PC-9 (cell line): ENCODE measurements at regions not wholly inside any gene's neighbourhood (a gene's known extent, or its start where the extent isn't known, plus 50 kb on each side); places are given as distances from the start of the nearest gene placed in this dataset.

ENCODE experiments used
- BruUV-seq: library from RNA; stranded (reverse); fragments of 400-500 nt; replicated peaks from 2 replicates; lab custom pipeline; 2021; lab: Mats Ljungman, UMichigan
- CTCF ChIA-PET: fragments of 300-600 bp; sonication (Branson Sonifier 250); formaldehyde crosslinking; loops from one replicate; lab custom pipeline; 2022; ENCODE audit warnings: antibody characterized with exemption; lab: Charles Lee
- POLR2A ChIA-PET: fragments of 300-600 bp; sonication (Branson Sonifier 250); formaldehyde crosslinking; loops from one replicate; lab custom pipeline; 2022; ENCODE audit warnings: antibody characterized with exemption; ENCODE audit not compliant: unreplicated experiment; lab: Charles Lee
- DNase-seq, 2 experiments: peaks; one replicate each; pipeline versions ENCODE4 v3.0.0 to v3.0.0-alpha.2; 2015 to 2022; ENCODE audit warnings: mixed read lengths in 1 of 2
- H2AFZ ChIP-seq: fragments of 200-600 bp; sonication (generic); 2 replicates; pipeline ENCODE4 v1.8.1; 2017; ENCODE audit warnings: antibody characterized with exemption
- H3F3A ChIP-seq: fragments of 200-600 bp; sonication (generic); 2 replicates; pipeline ENCODE4 v1.8.1; 2017; ENCODE audit warnings: antibody characterized with exemption, mild to moderate bottlenecking, low read depth; ENCODE audit not compliant: insufficient read depth
- H3K27ac ChIP-seq: fragments of 200-600 bp; sonication (generic); 2 replicates; pipeline ENCODE4 v1.6.1; 2016; ENCODE audit warnings: mixed run types
- H3K27me3 ChIP-seq: fragments of 200-600 bp; sonication (generic); 2 replicates; pipeline ENCODE4 v1.6.1; 2016; ENCODE audit warnings: low read depth, mixed run types; ENCODE audit not compliant: insufficient read depth
- H3K36me3 ChIP-seq: fragments of 200-600 bp; sonication (generic); 2 replicates; pipeline ENCODE4 v1.6.1; 2016; ENCODE audit warnings: low read depth, mixed run types
- H3K4me1 ChIP-seq: fragments of 200-600 bp; sonication (generic); replicated peaks from 2 replicates; pipeline ENCODE4 v1.6.1; 2016; ENCODE audit warnings: mixed run types; ENCODE audit not compliant: insufficient read depth
- H3K4me2 ChIP-seq: fragments of 200-600 bp; sonication (generic); 2 replicates; pipeline ENCODE4 v1.6.1; 2017; ENCODE audit warnings: mixed run types
- H3K4me3 ChIP-seq: fragments of 200-600 bp; sonication (generic); 2 replicates; pipeline ENCODE4 v1.6.1; 2016; ENCODE audit warnings: mixed run types
- H3K79me2 ChIP-seq: fragments of 200-600 bp; sonication (generic); 2 replicates; pipeline ENCODE4 v1.6.1; 2017; ENCODE audit warnings: low read depth, mixed run types
- H3K9me2 ChIP-seq: fragments of 200-600 bp; sonication (generic); 2 replicates; pipeline ENCODE4 v1.8.1; 2017; ENCODE audit warnings: mild to moderate bottlenecking; ENCODE audit not compliant: insufficient read depth
- H3K9me3 ChIP-seq: fragments of 200-600 bp; sonication (generic); 2 replicates; pipeline ENCODE4 v1.8.1; 2016; ENCODE audit warnings: low read depth; ENCODE audit not compliant: insufficient read depth
- H4K20me1 ChIP-seq: fragments of 200-600 bp; sonication (generic); 2 replicates; pipeline ENCODE4 v1.8.1; 2017; ENCODE audit not compliant: insufficient read depth
- EZH2 ChIP-seq: fragments of 200-600 bp; sonication (generic); IDR thresholded peaks from 2 replicates; pipeline ENCODE4 v1.8.0; 2017; ENCODE audit warnings: antibody characterized with exemption, low read depth
- intact Hi-C: fragments of 100-400 bp; cut with micrococcal nuclease; formaldehyde crosslinking; loops from one replicate; pipeline ENCODE4 v1.10.0; 2022; ENCODE audit not compliant: unreplicated experiment
- TF ChIP-seq, protein P1 (sequence below): fragments of 200-600 bp; sonication (generic); conservative IDR thresholded peaks from 2 replicates; pipeline ENCODE4 v1.6.1; 2017; ENCODE audit warnings: mixed run types, antibody characterized with exemption, mild to moderate bottlenecking, moderate library complexity

GRCh38 chr3:194067949-194068362 lies 68.0 kb upstream of the HES1 start:
- Histone ChIP-seq H4K20me1 (no peaks in the 10 kb centered on the region), H3K4me3 (no peak overlapping the region), H3K4me2 (no peak overlapping the region), H3K9me2 (no peaks in the 10 kb centered on the region), H2AFZ (no peak overlapping the region), H3K27ac (no peak overlapping the region), H3K27me3 (no peaks in the 10 kb centered on the region), H3K4me1 (peaks cover 34% of the 10 kb centered on the region), H3K79me2 (no peaks in the 10 kb centered on the region), H3F3A (peaks cover 39% of the 10 kb centered on the region), H3K36me3 (no peaks in the 10 kb centered on the region), H3K9me3 (no peaks in the 10 kb centered on the region)
- ChIA-PET POLR2A (no interaction called here), CTCF (interaction anchor here (0.6 kb wide), 1 partner anchor 196 kb away, joined by 3 read pairs; no protein-coding TSS in a partner anchor)
- no peak for DNase-seq
- intact Hi-C loops, result no loop called here
- no TSS peak for BruUV-seq
- no peak for TF ChIP-seq EZH2
- TF ChIP-seq, protein P1, sequence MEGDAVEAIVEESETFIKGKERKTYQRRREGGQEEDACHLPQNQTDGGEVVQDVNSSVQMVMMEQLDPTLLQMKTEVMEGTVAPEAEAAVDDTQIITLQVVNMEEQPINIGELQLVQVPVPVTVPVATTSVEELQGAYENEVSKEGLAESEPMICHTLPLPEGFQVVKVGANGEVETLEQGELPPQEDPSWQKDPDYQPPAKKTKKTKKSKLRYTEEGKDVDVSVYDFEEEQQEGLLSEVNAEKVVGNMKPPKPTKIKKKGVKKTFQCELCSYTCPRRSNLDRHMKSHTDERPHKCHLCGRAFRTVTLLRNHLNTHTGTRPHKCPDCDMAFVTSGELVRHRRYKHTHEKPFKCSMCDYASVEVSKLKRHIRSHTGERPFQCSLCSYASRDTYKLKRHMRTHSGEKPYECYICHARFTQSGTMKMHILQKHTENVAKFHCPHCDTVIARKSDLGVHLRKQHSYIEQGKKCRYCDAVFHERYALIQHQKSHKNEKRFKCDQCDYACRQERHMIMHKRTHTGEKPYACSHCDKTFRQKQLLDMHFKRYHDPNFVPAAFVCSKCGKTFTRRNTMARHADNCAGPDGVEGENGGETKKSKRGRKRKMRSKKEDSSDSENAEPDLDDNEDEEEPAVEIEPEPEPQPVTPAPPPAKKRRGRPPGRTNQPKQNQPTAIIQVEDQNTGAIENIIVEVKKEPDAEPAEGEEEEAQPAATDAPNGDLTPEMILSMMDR, result no peak

DNA sequence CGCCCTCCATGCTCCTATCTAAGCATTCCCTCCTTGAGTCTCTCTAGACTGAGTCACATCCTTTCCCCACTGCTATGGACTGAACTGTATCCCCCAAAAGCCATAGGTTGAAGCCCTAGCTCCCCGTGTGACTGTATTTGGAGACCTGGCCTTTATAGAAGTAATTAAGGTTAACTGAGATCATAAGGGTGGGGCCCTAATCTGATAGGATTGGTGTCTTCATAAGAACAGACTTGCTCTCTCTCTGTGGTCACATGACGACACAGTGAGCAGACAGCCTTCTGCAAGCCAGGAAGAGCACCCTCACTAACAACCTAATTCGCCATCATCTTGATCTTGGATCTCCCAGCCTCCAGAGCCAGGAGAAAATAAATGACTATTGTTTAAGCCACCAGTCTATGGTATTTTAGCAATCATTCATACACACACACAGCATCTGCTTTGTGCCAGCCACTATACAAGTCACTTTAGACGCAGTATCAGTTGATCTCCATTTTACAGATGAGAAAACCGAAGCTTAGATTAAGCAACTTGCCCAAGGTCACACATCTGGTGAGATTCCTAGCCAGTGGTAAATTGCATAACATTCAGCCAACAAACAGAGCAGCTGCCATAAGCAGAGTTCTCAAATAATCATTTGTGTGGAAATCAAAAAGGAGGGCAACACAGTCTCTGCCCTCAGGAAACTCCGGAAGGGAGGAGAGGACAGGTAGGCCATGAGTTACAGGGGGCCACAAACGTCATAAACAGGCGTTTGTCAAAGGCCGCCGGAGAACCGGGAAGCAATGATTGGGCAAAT lies 66.3 kb upstream of the HES1 start:
- Histone ChIP-seq H3K79me2 (no peaks in the 10 kb centered on the region), H3K9me2 (no peaks in the 10 kb centered on the region), H3K36me3 (no peaks in the 10 kb centered on the region), H4K20me1 (no peaks in the 10 kb centered on the region), H3K4me2 (peak overlapping the region; percentile 77), H3K9me3 (no peaks in the 10 kb centered on the region), H3K4me3 (no peak overlapping the region; the same call in 1 of the 2 replicates), H3K27me3 (no peaks in the 10 kb centered on the region), H3F3A (peaks cover 45% of the 10 kb centered on the region), H3K4me1 (peaks cover 35% of the 10 kb centered on the region), H2AFZ (no peak overlapping the region), H3K27ac (peak overlapping the region; percentile 74; the same call in 1 of the 2 replicates)
- ChIA-PET CTCF (no interaction called here), POLR2A (interaction anchor here (0.5 to 0.7 kb wide), 3 partner anchors 40 to 87 kb away, joined by 3 to 26 read pairs (median 4); no protein-coding TSS in a partner anchor)
- BruUV-seq, result no TSS peak
- intact Hi-C loops, result loop anchor here (1.0 to 5.0 kb wide), 5 partner anchors 39 to 253 kb away; no protein-coding TSS in a partner anchor
- DNase-seq, result no peak
- TF ChIP-seq EZH2, result no peak
- TF ChIP-seq, protein P1, result no peak

DNA sequence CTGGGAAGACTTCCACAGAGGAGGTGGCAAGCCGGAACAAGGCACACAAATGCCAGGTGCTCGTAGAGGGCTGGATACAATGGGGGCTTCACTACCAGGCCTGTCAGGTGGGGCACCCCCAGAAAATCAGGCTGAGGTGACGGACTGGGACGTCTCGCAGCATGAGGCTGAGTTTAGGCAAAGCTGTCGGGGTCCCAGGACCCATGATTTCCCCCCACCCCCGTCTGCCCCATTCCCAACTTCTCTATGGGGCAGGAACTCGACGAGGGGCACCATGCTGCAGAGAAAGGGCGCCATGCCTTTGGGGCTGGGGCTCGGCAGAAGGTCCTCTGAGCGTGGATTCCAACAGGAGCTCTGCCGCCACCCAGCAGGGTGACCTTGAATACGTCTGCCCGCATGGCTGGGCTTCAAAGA lies 65.7 kb upstream of the HES1 start:
- DNase-seq, result no peak
- Histone ChIP-seq H3K9me3 (no peaks in the 10 kb centered on the region), H2AFZ (0 out of 2 replicates have a peak overlapping the region, but pooled peaks have one; percentile 50), H3F3A (peaks cover 50% of the 10 kb centered on the region), H3K4me3 (peak overlapping the region; percentile 48; the same call in 1 of the 2 replicates), H3K9me2 (no peaks in the 10 kb centered on the region), H3K79me2 (no peaks in the 10 kb centered on the region), H3K4me1 (peaks cover 41% of the 10 kb centered on the region), H3K4me2 (peak overlapping the region; percentile 77), H4K20me1 (no peaks in the 10 kb centered on the region), H3K27me3 (no peaks in the 10 kb centered on the region), H3K27ac (peak overlapping the region; percentile 74), H3K36me3 (no peaks in the 10 kb centered on the region)
- TF ChIP-seq EZH2, result no peak
- TF ChIP-seq, protein P1, result no peak
- BruUV-seq, result TSS peak; percentile 61
- intact Hi-C loops, result loop anchor here (1.0 to 5.0 kb wide), 5 partner anchors 39 to 252 kb away; no protein-coding TSS in a partner anchor
- ChIA-PET CTCF (interaction anchor here (1.5 kb wide), 1 partner anchor 21 kb away, joined by 4 read pairs; no protein-coding TSS in a partner anchor), POLR2A (interaction anchor here (0.5 to 0.7 kb wide), 5 partner anchors 40 to 88 kb away, joined by 3 to 7 read pairs (median 4); no protein-coding TSS in a partner anchor)
